H1 (cell line): ENCODE measurements at regions not wholly inside any gene's neighbourhood (a gene's known extent, or its start where the extent isn't known, plus 50 kb on each side); places are given as distances from the start of the nearest gene placed in this dataset.
A peak's percentile ranks its signal among the peaks of the same experiment; 100 is the strongest.

Source experiments
- CTCF ChIA-PET: fragments of 300-600 bp; sonication (Branson Sonifier 250); formaldehyde crosslinking; loops from one replicate; lab custom pipeline; 2021; ENCODE audit not compliant: partially characterized antibody; lab: Charles Lee
- POLR2A ChIA-PET: fragments of 300-600 bp; sonication (Branson Sonifier 250); formaldehyde crosslinking; loops from one replicate; lab custom pipeline; 2021; ENCODE audit warnings: inconsistent platforms; ENCODE audit not compliant: partially characterized antibody; lab: Charles Lee
- DNase-seq, 2 experiments: peaks; one replicate each; pipeline versions ENCODE4 v3.0.0 to v3.0.0-alpha.2; 2010 to 2022; ENCODE audit warnings: low spot score in 2 of 2, low read depth in 1 of 2, mixed read lengths in 1 of 2
- FAIRE-seq: peaks from 2 replicates; lab custom pipeline; 2011; peaks lifted over from hg19 to GRCh38; lab: Jason Lieb, UNC
- H2AFZ ChIP-seq: 2 replicates; pipeline ENCODE4 v1.8.1; 2012; ENCODE audit warnings: low read length, inconsistent platforms
- H2AK5ac ChIP-seq: 2 replicates; pipeline ENCODE4 v1.6.1; 2013; ENCODE audit warnings: low read depth, low read length
- H2BK120ac ChIP-seq: replicated peaks from 2 replicates; pipeline ENCODE3; 2013; ENCODE audit warnings: low read depth, low read length, inconsistent platforms
- H2BK12ac ChIP-seq: 2 replicates; pipeline ENCODE4 v1.6.1; 2013; ENCODE audit warnings: low read depth, low read length
- H2BK15ac ChIP-seq: 2 replicates; pipeline ENCODE4 v1.6.1; 2013; ENCODE audit warnings: low read length
- H2BK20ac ChIP-seq: 2 replicates; pipeline ENCODE4 v1.6.1; 2013; ENCODE audit warnings: low read length
- H2BK5ac ChIP-seq: 2 replicates; pipeline ENCODE4 v1.6.1; 2013; ENCODE audit warnings: low read depth, low read length
- H3K14ac ChIP-seq: 2 replicates; pipeline ENCODE4 v1.6.1; 2013; ENCODE audit warnings: inconsistent platforms; ENCODE audit not compliant: insufficient read length
- H3K18ac ChIP-seq: 2 replicates; pipeline ENCODE4 v1.6.1; 2013; ENCODE audit warnings: low read length; ENCODE audit errors: extremely low read depth
- H3K23ac ChIP-seq: 2 replicates; pipeline ENCODE4 v1.6.1; 2013; ENCODE audit warnings: inconsistent platforms; ENCODE audit not compliant: insufficient read length
- H3K23me2 ChIP-seq: 2 replicates; pipeline ENCODE4 v1.6.1; 2013; ENCODE audit warnings: low read depth, low read length
- H3K27ac ChIP-seq: 2 replicates; pipeline ENCODE4 v1.6.1; 2011; ENCODE audit warnings: low read depth, low read length, inconsistent platforms
- H3K27me3 ChIP-seq, 4 experiments: replicated peaks in 1 of 4; 1 replicate in 1 of 4; 2 replicates in 3 of 4; pipeline versions ENCODE4 v1.6.1 to v1.8.1; 2011 to 2013; ENCODE audit warnings: low read length in 3 of 4, mild to moderate bottlenecking in 3 of 4, inconsistent platforms in 2 of 4, mixed read lengths in 2 of 4, moderate library complexity in 1 of 4; ENCODE audit not compliant: control insufficient read depth in 3 of 4, insufficient read depth in 3 of 4; ENCODE audit errors: extremely low read depth in 1 of 4
- H3K36me3 ChIP-seq, 4 experiments: 2 replicates each; pipeline versions ENCODE4 v1.6.1 to v1.8.1; 2011 to 2013; ENCODE audit warnings: mild to moderate bottlenecking in 4 of 4, low read length in 3 of 4, moderate library complexity in 2 of 4, control low read depth in 1 of 4, inconsistent platforms in 1 of 4; ENCODE audit not compliant: insufficient read depth in 4 of 4, control insufficient read depth in 2 of 4
- H3K4ac ChIP-seq: replicated peaks from 2 replicates; pipeline ENCODE3; 2013; ENCODE audit warnings: low read length, low read depth, mixed read lengths, inconsistent platforms; ENCODE audit not compliant: insufficient read length
- H3K4me1 ChIP-seq, 4 experiments: replicated peaks in 1 of 4; 1 replicate in 1 of 4; 2 replicates in 3 of 4; pipeline versions ENCODE4 v1.6.1 to v1.8.1; 2011 to 2013; ENCODE audit warnings: low read length in 3 of 4, inconsistent platforms in 2 of 4, mixed read lengths in 1 of 4; ENCODE audit not compliant: insufficient read depth in 4 of 4, control insufficient read depth in 3 of 4
- H3K4me2 ChIP-seq, 2 experiments: 2 replicates each; pipeline versions ENCODE4 v1.6.1 to v1.8.1; 2011 to 2013; ENCODE audit warnings: low read depth in 2 of 2, low read length in 2 of 2, control low read depth in 1 of 2, inconsistent platforms in 1 of 2, mild to moderate bottlenecking in 1 of 2; ENCODE audit not compliant: insufficient read depth in 1 of 2
- H3K4me3 ChIP-seq, 4 experiments: fragments of 200-600, 300-600 bp in 1 of 4; sonication (generic), shearing (Covaris generic), sonication (Bioruptor Twin) in 1 of 4; 2 replicates each; pipeline versions ENCODE4 v1.5.1 to v1.8.1; 2011 to 2016; ENCODE audit warnings: low read length in 4 of 4, low read depth in 3 of 4, control low read depth in 2 of 4, inconsistent platforms in 2 of 4, mild to moderate bottlenecking in 2 of 4, mixed read lengths in 1 of 4, moderate library complexity in 1 of 4; ENCODE audit not compliant: insufficient read depth in 2 of 4; ENCODE audit errors: extremely low read depth in 1 of 4
- H3K56ac ChIP-seq: replicated peaks from 2 replicates; pipeline ENCODE3; 2013; ENCODE audit warnings: low read depth, mild to moderate bottlenecking, mixed read lengths, low read length, inconsistent platforms; ENCODE audit not compliant: insufficient read length
- H3K79me1 ChIP-seq: 2 replicates; pipeline ENCODE4 v1.6.1; 2013; ENCODE audit warnings: low read depth, low read length, control low read depth
- H3K79me2 ChIP-seq, 2 experiments: 2 replicates each; pipeline versions ENCODE4 v1.6.1 to v1.8.1; 2012 to 2013; ENCODE audit warnings: low read length in 2 of 2, mild to moderate bottlenecking in 2 of 2, inconsistent platforms in 1 of 2; ENCODE audit not compliant: insufficient read depth in 2 of 2, control insufficient read depth in 1 of 2
- H3K9ac ChIP-seq, 4 experiments: replicated peaks in 1 of 4; 1 replicate in 1 of 4; 2 replicates in 3 of 4; pipeline versions ENCODE4 v1.6.1 to v1.8.1; 2011 to 2013; ENCODE audit warnings: low read depth in 3 of 4, low read length in 3 of 4, control low read depth in 2 of 4, mild to moderate bottlenecking in 2 of 4, moderate library complexity in 2 of 4, inconsistent platforms in 1 of 4; ENCODE audit errors: extremely low read depth in 1 of 4
- H3K9me3 ChIP-seq, 2 experiments: 2 replicates each; pipeline versions ENCODE4 v1.6.1 to v1.8.1; 2012 to 2013; ENCODE audit warnings: mild to moderate bottlenecking in 2 of 2, moderate library complexity in 2 of 2, control low read depth in 1 of 2, inconsistent platforms in 1 of 2, low read depth in 1 of 2, low read length in 1 of 2, mixed read lengths in 1 of 2; ENCODE audit not compliant: insufficient read depth in 2 of 2
- H4K20me1 ChIP-seq, 2 experiments: replicated peaks in 1 of 2; 2 replicates each; pipeline versions ENCODE3 to v1.8.1; 2011 to 2013; ENCODE audit warnings: inconsistent platforms in 2 of 2, low read length in 2 of 2, mild to moderate bottlenecking in 1 of 2; ENCODE audit not compliant: insufficient read depth in 2 of 2, control insufficient read depth in 1 of 2
- H4K5ac ChIP-seq: 2 replicates; pipeline ENCODE4 v1.6.1; 2013; ENCODE audit warnings: low read length, low read depth, mixed read lengths, inconsistent platforms; ENCODE audit not compliant: insufficient read length
- H4K8ac ChIP-seq: 2 replicates; pipeline ENCODE4 v1.8.0; 2013; ENCODE audit warnings: mild to moderate bottlenecking, moderate library complexity, low read length, inconsistent platforms; ENCODE audit not compliant: insufficient read depth; ENCODE audit errors: extremely low read depth
- H4K91ac ChIP-seq: replicated peaks from 2 replicates; pipeline ENCODE3; 2013; ENCODE audit warnings: low read length, mixed read lengths, inconsistent platforms; ENCODE audit not compliant: insufficient read length
- EGR1 ChIP-seq: IDR thresholded peaks from 2 replicates; pipeline ENCODE4 v1.6.1; 2011; ENCODE audit warnings: low read depth, low read length, borderline replicate concordance
- WGBS, 2 experiments: shearing (Covaris generic) in 1 of 2; methylation state at CpG; one replicate each; pipeline versions ENCODE4 v1.1.6 to v1.1.7; 2013 to 2015; ENCODE audit warnings: low lambda C conversion rate in 2 of 2, mixed read lengths in 2 of 2, inconsistent platforms in 1 of 2, low coverage in 1 of 2, missing lambda C conversion rate in 1 of 2; ENCODE audit not compliant: insufficient replicate concordance in 2 of 2, insufficient coverage in 1 of 2, insufficient read length in 1 of 2; ENCODE audit errors: extremely low coverage in 1 of 2, missing lambda C conversion rate in 1 of 2; 5-methylcytosine and 5-hydroxymethylcytosine counted together

DNA sequence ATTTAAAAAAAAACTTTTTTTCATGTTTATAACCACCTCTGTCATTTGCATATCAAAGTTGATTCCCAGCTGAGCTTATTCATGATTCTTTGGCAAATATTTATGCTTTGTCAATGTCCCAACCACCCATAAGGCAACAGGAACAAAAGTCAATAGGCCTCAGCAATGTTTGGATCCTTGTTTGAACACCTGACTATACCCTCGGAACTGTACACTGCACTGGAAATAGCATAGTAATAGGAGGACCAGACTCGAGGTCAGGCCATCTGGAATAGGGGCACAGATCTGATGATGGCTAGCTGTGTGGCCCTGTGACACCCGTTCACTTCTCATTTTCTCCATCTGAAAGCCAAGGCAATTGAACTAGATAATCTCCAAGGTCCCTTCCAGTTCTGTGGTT, 301.7 kb upstream of the ATP11B start:
- Histone ChIP-seq H3K23ac (no peak overlapping the region), H4K8ac (no peak overlapping the region), H2AFZ (no peak overlapping the region), H2BK120ac (no peak overlapping the region), H4K20me1 (no peaks in the 10 kb centered on the region), H3K4ac (no peak overlapping the region), H2BK15ac (peak overlapping the region; percentile 65; the same call in 1 of the 2 replicates), H3K56ac (no peak overlapping the region), H3K9me3 (no peaks in the 10 kb centered on the region), H4K5ac (no peak overlapping the region), H2BK5ac (no peak overlapping the region), H4K91ac (no peak overlapping the region), H3K18ac (no peak overlapping the region), H3K4me1 (peaks cover 0 to 4% (median 0%) of the 10 kb centered on the region in 4 experiments; a peak in 2 of 7 replicates), H3K9ac (no peak overlapping the region), H3K14ac (no peak overlapping the region), H3K4me2 (no peak overlapping the region), H2BK12ac (no peak overlapping the region), H3K36me3 (no peaks in the 10 kb centered on the region), H3K27ac (no peak overlapping the region), H3K23me2 (no peaks in the 10 kb centered on the region), H3K4me3 (no peak overlapping the region), H3K79me1 (no peaks in the 10 kb centered on the region), H3K27me3 (no peaks in the 10 kb centered on the region), H2AK5ac (no peak overlapping the region), H2BK20ac (peak overlapping the region; percentile 55), H3K79me2 (no peaks in the 10 kb centered on the region)
- ChIA-PET CTCF (interaction anchor here (0.5 to 2.2 kb wide), 25 partner anchors 9 to 665 kb away, joined by 3 to 12 read pairs (median 4); no protein-coding TSS in a partner anchor), POLR2A (no interaction called here)
- no peak for FAIRE-seq
- TF ChIP-seq EGR1 = no peak
- 90% methylated on average over 3 of the region's 3 CpGs; no CpG with 5 or more reads in 1 of the 2 experiments for WGBS, 2 experiments
- DNase-seq = no peak
